ENCODE measurements at regions not wholly inside any gene's neighbourhood (a gene's known extent, or its start where the extent isn't known, plus 50 kb on each side); places are given as distances from the start of the nearest gene placed in this dataset.
"Not testable (repeated sequence)": the region's sequence is repeated elsewhere in the genome, so short reads cannot be mapped to it uniquely, and the experiment has no call there.

DNA sequence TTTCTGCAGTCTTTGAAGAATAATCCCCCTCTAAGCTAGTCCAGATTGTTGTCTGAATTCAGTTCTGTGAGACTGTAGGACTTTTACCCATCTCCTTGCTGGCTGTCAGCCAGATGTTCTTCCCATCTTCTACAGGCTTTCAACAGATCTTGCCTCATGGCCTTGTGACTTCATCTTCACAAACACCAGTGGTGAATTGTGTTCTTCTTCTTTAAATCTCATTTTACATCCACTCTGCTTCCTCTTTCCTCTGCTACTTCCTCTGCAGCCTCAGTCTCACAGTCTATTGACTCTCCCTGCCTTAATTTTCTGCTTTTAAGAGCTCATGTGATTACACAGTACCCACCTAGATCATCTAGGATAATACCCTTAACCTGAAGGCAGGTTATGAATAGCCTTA, 859.0 kb upstream of the SLITRK1 start:
- no peak for DNase-seq (ENCODE audit: low spot score)

DNA sequence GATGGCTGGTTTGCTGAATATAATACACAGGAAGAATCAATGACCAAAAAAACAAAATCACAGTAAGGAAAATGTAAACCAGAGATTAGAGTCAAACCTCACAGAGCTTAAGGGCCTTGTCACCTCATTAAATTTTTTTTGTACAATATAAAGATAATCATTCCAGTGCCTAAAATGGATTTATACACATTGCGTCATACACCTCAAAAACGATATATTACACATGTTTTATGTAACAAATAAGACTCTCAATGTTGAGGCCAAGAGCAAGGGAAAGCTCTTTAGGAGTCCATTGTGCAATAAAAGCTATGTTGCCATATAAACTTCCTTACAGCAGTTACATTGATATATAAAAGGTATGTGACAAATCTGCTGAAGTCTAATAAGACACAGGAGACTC, 856.7 kb upstream of the SLITRK1 start:
- no peak for DNase-seq (ENCODE audit: low spot score)

DNA sequence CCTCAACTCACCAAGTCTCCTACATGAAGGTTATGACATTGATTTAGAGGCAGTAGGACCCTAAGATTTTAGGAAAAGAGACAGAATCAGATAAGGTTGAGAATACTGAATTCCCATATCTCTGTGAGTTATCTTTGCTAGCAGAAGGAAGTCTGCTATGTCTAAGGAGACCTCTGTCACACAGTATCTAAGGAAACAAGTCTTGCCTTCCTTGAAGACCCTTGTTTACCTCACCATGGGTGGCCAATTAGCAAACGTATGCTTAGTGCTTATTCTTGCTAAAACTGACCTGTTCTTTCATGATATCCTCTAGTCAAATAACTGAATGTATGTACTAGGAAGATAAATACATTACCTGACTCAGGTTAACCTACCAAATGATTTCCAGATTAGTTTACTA, 855.4 kb upstream of the SLITRK1 start:
- no peak for DNase-seq (ENCODE audit: low spot score)

DNA sequence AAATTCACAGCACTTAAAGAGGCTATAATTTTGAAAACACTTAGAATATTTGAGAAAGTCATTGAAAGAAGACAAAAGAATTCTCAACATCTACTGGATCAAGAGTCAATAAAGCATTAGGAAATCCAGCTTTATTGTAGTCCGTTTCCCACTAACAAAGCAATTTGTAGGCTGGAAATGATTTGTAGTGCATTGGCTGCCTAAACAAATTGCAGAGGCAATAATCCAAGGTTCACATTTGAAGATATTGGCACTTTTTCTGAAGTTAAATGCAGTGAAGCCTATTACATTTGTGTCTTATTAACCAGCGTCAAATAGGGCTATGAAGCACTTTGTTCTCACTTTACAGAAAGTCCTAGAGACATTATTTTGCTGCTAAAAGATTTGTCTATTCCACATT, 848.1 kb upstream of the SLITRK1 start:
- DNase-seq (ENCODE audit: low spot score): no peak

DNA sequence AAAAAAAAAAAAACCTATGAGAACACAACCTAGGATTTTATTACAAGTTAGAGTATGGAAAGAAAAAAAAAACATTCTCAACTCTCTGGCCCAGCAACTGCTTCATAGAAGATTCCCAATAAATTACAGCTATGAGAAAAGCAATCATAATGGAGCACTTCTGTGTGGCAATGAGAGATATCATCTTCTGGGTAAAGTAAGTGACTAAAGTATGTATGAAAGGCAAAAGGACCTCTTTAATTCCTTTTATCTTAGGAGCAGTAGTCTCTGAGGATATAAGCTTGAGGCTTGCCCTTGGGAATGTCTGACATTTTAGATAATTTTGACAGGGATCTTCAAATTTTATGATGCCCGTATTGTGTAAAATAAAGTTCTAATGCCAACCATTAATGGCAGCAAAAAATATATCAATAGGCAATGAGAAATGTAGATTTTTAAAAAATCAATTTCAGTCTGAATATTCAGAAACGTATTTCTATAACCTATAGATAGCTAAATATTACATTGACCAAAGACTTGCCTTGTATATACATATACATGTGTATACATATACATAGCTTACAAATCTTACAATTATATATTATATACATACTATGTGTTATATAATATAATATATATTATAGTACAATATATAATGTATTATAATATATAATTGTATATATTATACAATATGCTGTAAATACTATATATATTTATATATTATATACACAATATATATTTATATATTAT, 823.9 kb upstream of the SLITRK1 start:
- no peak for DNase-seq (ENCODE audit: low spot score)

DNA sequence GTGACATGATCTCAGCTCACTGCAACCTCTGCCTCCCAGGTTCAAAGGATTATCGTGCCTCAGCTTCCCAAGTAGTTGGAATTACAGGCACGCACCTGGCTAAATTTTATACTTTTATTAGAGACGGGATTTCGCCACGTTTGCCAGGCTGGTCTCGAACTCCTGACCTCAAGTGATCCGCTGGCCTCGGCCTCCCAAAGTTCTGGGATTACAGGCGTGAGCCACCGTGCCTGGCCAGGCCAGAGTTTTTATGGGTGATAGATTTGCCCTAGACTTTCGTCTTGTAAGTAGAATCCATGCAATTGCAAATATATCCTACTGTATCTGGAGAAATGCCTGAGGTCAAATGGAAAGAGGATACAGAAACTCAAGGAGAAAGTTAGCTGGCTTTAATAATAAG, 819.9 kb upstream of the SLITRK1 start:
- DNase-seq (ENCODE audit: low spot score): no peak

DNA sequence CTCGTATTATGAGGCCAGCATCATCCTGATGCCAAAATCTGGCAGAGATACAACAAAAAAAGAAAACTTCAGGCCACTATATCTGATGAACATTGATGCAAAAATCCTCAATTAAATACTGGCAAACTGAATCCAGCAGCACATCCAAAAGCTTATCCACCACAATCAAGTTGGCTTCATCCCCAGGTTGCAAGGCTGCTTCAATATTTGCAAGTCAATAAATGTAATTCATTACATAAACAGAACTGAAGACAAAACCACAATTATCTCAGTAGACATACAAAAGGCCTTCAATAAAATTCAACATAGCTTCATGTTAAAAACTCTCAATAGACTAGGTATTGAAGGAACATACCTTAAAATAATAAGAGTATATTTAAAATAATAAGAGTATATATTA, 815.3 kb upstream of the SLITRK1 start:
- DNase-seq (ENCODE audit: low spot score): not testable (repeated sequence)

DNA sequence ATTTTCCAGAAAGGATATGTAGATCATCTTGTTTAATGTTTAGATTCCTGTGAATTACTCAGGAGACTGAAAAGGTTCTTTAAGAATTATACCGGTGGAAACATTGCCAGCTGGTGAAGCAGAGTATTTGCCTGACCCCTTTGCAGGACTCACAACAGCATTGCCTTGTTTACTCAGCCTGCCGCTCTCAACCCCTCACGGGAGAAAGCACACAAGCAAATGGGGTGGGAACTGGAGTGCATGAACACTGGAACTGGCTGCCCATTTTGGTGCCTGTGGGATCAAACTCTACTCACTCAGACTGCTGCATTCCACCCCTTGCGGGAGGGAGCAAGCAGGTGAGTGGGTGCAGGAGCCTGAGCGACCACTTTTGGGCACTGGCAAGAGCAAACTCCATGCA, 804.7 kb upstream of the SLITRK1 start:
- no peak for DNase-seq (ENCODE audit: low spot score)

DNA sequence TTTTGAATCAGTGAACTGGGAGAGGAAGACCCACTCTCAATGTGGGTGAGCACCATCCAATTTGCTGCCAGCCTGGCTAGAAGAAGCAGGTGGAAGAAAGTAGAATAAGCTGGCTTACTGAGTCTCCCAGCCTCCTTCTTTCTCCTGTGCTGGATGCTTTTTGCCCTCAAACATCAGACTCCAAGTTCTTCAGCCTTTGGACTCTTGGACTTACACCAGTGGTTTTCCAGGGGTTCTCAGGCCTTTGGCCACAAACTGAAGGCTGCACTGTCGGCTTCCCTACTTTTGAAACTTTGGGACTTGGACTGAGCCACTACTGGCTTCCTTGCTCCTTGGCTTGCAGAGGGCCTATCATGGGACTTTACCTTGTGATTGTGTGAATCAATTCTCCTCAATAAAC, 804.2 kb upstream of the SLITRK1 start:
- DNase-seq (ENCODE audit: low spot score): no peak

DNA sequence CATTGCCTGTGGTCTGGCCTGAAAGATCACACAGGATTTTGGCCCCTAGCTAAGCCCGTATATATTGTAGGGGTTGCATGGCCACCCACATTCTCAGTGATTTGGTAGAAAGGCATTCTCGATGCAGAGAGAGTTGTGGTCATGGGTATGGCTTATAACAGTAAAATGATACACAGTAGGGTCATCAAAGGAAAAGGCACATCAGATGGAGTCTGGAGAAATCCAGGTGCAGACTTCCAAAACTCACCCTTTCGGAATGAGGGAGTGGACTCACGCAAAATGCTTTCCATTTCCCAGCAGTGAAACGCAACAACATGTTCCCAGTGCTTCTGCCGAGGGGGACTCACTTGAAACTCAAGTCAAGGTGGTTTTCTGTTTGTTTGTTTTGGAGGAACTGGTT, 802.5 kb upstream of the SLITRK1 start:
- no peak for DNase-seq (ENCODE audit: low spot score)

DNA sequence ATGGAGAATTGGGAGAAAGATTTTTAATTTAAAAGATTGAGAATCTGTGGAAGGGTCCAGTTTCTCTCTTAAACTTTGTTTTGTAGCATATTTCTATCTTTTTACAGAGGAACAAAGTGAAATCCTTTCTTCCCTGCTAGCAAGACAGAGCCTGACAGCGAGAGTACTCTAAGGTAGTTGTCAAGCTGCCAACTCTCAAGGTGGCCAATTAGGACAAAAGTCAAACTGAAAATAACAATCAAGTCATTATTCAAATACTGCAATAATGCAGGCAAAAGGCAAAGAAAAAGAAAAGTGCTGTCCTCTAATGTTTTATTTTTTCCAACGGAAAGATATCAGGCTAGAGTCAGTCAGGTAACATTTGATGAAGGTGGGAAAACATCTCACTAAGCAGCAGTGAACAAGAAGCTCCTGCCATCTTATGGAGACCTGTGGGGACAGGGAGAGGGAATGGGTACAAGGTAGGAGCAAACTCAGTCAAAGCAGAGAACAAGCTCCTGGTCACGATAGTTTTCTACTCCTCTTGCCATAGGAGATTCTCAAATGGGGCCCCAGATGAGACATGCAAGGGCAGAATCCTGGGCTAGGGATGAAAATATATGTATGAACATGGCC, 801.9 kb upstream of the SLITRK1 start:
- DNase-seq (ENCODE audit: low spot score): no peak

DNA sequence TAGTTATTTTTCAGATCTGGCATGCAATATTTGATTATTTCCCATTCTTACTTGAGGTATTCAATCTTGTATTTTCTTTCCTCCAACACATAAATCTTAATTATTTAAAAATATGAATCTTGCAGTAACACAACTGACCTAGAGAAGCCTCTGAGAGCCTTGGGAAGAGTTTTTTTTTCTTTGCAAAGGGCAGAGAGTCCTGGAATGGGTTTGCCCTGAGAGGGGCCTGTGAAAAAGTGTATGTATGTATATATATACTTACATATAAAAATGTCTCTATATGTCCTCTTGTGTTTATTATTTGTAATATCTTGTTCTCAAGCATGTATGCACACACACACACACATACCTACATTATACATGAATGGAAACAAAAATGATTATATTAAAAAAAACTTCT, 801.2 kb upstream of the SLITRK1 start:
- DNase-seq (ENCODE audit: low spot score): no peak

DNA sequence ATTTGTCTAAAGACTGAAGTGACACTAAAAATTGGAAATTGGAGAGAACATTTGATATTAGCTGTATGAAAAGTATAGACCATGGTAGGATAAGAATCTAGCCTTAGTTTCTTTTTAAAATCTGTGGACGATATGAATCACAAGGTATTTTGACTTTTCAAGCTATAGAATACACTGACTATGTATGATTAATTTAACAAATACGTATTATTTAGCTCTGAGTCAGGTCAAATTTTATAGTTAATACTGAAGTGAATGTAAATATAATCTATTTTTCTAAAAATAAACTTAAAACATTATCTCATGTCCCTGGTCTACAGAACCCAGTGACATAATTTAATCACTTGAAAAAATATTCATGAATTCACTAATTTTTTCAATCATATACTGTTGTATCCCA, 795.6 kb upstream of the SLITRK1 start:
- DNase-seq (ENCODE audit: low spot score): no peak

DNA sequence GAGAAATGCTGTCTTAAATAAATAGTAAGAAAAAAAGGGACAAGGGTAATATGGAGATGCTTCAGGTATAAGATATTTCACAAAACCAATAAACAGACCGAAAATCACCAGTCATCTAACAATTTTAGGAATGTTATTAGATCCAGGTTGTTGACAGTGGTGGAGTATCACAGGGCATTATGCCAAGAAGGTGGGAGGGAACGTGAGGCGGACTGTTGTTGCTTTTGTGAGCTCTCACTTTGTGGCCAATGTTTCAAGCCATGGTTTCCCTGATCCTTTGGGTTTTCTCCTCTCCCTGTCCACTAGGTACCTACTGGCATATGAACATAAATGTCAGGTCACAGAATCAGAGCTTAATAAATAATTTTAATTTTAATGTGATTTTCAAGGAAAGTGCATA, 790.3 kb upstream of the SLITRK1 start:
- no peak for DNase-seq (ENCODE audit: low spot score)

DNA sequence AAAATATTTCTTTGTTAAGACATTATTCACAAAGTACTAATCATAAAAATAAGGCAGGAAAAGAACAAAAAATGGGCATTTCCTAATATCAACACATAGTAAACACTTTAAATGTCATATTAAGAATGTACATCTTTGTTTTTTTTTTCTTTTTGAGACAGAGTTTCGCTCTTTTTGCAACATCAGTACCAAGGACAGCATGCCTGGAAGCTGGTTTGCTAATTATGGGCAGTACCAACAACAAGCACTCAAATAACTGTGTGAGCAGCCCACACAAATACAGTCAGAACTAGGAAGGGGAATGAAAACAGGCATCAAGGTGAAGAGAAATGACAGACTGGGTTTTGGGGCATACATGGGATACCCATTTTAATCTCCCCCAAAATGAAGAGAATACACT, 788.0 kb upstream of the SLITRK1 start:
- no peak for DNase-seq (ENCODE audit: low spot score)

DNA sequence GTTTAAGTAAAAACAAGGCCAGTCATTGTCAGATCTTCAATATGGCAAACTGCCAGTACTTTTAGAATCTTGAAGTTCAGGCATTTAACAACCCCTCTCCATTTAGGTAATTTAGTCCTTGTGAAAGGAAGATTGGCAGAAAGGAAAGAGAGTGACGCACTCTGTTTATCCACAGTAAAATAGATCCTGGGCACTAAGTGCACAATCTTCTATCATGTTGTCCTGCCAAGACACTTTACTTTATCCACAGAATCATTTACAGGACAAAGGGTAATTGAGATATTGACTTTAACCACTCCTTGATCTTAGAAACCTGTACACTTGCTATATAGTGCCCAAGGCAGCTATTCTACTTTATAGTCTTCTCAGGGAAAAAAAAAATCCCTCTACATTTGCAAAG, 786.4 kb upstream of the SLITRK1 start:
- DNase-seq (ENCODE audit: low spot score): no peak

DNA sequence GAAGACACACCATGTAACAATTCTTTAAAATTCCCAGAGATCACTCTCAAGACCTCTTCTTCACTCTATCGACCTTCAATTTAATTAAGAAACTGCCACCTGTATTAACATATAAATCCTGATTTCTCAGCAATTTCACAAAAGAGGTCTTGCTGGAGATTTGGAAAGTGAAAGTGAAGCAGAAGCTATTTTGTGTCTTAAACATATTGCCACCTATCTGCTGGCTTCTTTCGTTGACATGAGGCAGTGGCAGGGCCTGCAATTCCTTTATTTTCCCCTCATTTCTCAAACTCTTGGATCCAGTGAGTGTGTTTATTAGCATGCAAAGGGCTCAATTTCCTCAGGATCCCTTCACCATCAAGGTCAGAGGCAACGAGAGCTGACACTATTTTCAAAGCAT, 780.2 kb upstream of the SLITRK1 start:
- no peak for DNase-seq (ENCODE audit: low spot score)

DNA sequence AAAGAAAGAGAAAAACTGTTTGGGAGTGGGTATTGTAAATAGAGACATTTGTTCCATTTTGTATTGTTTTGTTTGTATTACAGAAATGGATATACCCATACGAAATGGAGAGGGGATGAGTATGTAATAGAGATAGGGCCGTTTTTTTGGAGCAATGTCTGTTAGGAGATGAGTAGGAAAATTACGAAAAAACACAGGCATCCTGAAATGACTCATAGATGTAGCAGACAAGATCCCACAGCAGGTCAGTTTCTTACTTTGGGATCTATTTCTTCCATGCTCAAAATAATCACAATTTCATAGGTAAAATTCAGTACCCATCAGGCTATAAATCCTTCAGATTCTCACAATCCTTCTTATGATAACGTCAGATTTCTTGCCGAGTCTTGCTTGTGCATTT, 779.4 kb upstream of the SLITRK1 start:
- DNase-seq (ENCODE audit: low spot score): no peak

DNA sequence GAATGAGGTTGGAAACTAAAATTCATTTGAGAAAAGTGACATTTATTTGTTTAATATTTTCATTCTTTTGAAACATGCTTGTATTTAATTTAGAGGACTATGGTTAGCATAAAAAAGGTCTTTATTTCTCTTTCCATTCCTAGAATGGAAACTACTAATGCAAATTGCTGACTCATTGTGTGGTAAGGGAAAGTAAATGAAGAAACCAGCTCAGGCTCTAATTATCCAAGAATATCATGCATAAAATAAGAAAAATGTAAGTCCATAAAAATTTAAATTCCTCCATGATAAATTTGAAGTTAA, 777.0 kb upstream of the SLITRK1 start:
- DNase-seq (ENCODE audit: low spot score): no peak

DNA sequence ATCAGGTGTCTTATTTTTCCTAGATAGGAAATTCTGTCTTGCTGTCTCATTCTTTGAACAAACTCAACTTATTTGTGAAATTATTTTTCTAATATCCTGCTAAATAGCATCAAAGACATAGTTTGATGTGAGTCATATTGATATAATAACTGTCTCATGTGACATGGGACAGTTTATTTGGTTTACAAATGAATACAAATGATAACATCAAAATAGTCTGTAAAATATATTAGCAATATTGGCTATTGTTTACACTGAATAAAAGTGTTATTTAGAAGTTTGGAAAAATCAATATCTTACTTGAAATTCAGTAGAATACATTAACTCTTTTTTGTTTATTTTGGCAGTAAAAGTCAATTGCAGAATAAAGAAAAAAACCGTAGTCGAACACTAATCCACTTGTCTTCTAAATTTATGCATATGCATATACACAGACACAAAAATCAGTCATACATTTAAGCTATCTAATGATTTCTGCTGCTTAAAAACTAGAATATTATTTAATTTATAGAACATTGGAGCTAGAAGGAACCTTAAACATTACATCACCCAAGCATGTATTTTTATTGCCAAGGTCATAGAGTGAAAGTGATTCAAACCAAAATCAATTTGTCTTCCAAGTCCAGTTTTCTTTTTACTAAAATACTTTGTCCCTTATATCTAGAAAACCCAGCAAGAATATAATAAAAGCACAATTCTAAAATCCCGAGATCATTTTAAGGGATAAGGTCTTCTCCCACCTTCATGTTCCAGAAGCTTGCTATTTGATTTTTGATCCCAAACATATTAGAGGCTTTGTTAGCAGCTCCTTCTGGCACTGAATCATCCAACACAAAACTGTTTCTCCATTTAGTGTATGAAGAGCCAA, 776.5 kb upstream of the SLITRK1 start:
- DNase-seq (ENCODE audit: low spot score): no peak

DNA sequence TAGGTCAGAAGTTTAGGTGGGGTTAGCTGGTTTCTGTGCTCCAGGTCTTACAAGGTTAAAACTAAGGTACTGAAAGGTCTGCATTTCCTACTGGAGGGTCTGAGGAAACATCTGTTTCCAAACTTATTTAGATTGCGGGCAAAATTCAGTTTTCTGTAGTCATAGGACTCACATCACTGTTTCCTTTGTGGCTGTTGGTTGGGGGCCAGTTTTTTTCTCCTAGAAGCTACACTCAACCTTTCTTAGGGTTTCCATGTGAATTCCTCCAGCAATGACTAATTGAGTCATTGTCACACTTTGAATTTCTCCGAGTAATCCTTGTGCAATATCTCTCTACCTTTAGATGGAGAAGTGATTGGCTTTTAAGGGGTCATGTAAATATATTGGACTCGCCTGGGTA, 773.4 kb upstream of the SLITRK1 start:
- no peak for DNase-seq (ENCODE audit: low spot score)

DNA sequence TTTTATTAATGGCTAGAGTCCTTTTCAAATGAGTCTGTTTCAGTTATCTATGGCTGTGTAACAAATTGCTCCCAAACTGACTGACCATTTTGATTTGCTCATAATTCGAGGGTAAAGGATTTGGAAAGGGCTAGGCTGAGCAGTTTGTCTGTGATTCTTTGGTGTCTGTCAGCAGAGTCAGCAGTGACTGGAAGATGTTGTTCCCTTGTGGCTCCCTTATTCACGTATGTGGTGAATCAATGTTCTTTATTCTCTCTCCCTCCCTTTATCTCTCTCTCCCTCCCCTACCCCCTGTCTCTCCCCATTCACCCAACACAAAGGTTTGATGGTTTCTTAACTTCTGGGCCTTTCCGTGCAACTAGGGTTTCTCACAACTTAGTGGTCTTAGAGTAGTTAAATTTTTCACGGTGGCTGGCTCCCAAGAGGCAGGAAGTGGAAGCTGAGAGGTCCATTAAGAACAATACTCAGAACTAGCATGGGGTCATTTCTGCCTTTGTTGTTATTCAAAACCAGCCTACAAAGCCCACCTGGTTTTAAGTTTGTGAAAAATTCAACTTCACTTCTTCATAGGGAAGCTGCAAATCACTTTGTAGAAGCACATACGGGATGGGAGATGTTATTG, 772.5 kb upstream of the SLITRK1 start:
- no peak for DNase-seq (ENCODE audit: low spot score)

DNA sequence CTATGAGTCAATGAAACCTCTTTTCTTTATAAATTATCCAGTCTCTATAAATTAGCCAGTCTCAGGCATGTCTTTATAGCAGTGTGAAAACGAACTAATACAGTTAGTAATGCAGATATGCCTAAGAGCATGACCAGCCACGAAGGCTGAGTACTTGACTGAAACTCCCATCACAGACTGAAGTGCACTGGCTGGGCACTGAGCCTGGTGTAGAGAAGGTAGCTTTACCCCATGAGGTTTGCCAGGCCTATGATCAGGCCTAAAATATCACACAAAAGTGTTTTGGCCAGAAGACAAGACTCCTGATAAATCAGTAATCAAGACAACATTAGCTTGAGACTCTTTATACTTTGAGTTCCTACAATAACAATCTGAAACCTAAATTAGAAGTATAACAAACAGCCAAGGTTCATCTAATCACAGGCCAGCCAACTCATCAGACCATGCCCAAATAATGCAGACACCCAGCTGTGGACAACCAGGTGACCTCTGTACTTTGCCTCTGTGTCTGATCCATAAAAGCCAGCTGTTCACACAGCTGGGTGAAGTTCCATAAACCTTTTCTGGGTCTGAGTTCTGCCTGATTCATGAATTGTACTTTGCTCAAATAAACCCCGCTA, 771.8 kb upstream of the SLITRK1 start:
- DNase-seq (ENCODE audit: low spot score): no peak

Data from CD4-positive, alpha-beta T cell treated with Interleukin-2 at 100 ng/mL for 4 hours (primary cell).